GM23338 (cell line): ENCODE measurements at regions not wholly inside any gene's neighbourhood (a gene's known extent, or its start where the extent isn't known, plus 50 kb on each side); places are given as distances from the start of the nearest gene placed in this dataset.

Source experiments
- ATAC-seq: fragments of 200-7000 bp; cut with Tn5 transposase; 3 replicates; pipeline ENCODE4 v1.9.1; 2020
- DNase-seq: peaks from one replicate; pipeline ENCODE4 v3.0.0-alpha.2; 2015; ENCODE audit warnings: low spot score
- H2AFZ ChIP-seq: fragments of 200-600 bp; sonication (generic); 2 replicates; pipeline ENCODE4 v1.8.0; 2016; ENCODE audit warnings: antibody characterized with exemption, mild to moderate bottlenecking, moderate library complexity
- H3F3A ChIP-seq: fragments of 200-600 bp; sonication (generic); replicated peaks from 2 replicates; pipeline ENCODE4 v1.8.0; 2017; ENCODE audit warnings: antibody characterized with exemption, mixed run types, low read depth
- H3K27ac ChIP-seq: fragments of 200-600 bp; sonication (generic); 2 replicates; pipeline ENCODE4 v1.6.1; 2016; ENCODE audit warnings: low read depth
- H3K27me3 ChIP-seq: fragments of 200-600 bp; sonication (generic); 2 replicates; pipeline ENCODE4 v1.8.0; 2016; ENCODE audit warnings: mild to moderate bottlenecking, mixed run types, moderate library complexity; ENCODE audit not compliant: insufficient read depth
- H3K36me3 ChIP-seq: fragments of 200-600 bp; sonication (generic); 2 replicates; pipeline ENCODE4 v1.8.0; 2016; ENCODE audit warnings: mild to moderate bottlenecking; ENCODE audit not compliant: insufficient read depth
- H3K4me1 ChIP-seq: fragments of 200-600 bp; sonication (generic); 2 replicates; pipeline ENCODE4 v1.8.0; 2016; ENCODE audit warnings: mild to moderate bottlenecking, moderate library complexity; ENCODE audit not compliant: insufficient read depth
- H3K4me2 ChIP-seq: fragments of 200-600 bp; sonication (generic); 2 replicates; pipeline ENCODE4 v1.7.1; 2017; ENCODE audit warnings: mixed run types
- H3K4me3 ChIP-seq: fragments of 200-600 bp; sonication (generic); 2 replicates; pipeline ENCODE4 v1.6.1; 2016; ENCODE audit warnings: mixed run types
- H3K79me2 ChIP-seq: fragments of 200-600 bp; sonication (generic); replicated peaks from 2 replicates; pipeline ENCODE4 v1.8.0; 2017; ENCODE audit warnings: mild to moderate bottlenecking; ENCODE audit not compliant: insufficient read depth
- H3K9me2 ChIP-seq: fragments of 200-600 bp; sonication (generic); 2 replicates; pipeline ENCODE4 v1.8.0; 2017; ENCODE audit not compliant: insufficient read depth
- H4K20me1 ChIP-seq: fragments of 200-600 bp; sonication (generic); replicated peaks from 2 replicates; pipeline ENCODE4 v1.8.0; 2017; ENCODE audit warnings: mild to moderate bottlenecking; ENCODE audit not compliant: insufficient read depth
- H3K27ac Mint-ChIP-seq: 2 replicates; pipeline ENCODE4 v1.8.0; 2020; ENCODE audit warnings: inconsistent platforms, mild to moderate bottlenecking, moderate library complexity, mixed read lengths
- H3K27me3 Mint-ChIP-seq: 3 replicates; pipeline ENCODE4 v1.8.0; 2022; ENCODE audit warnings: low read depth, mild to moderate bottlenecking, moderate library complexity, mixed read lengths, inconsistent platforms; ENCODE audit not compliant: insufficient read depth, poor library complexity
- H3K36me3 Mint-ChIP-seq: 3 replicates; pipeline ENCODE4 v1.8.0; 2021; ENCODE audit warnings: low read depth, mild to moderate bottlenecking, inconsistent platforms, moderate library complexity, mixed read lengths
- H3K4me1 Mint-ChIP-seq: 3 replicates; pipeline ENCODE4 v1.8.0; 2020; ENCODE audit warnings: mild to moderate bottlenecking, inconsistent platforms, mixed read lengths
- H3K4me3 Mint-ChIP-seq: 3 replicates; pipeline ENCODE4 v1.8.0; 2021; ENCODE audit warnings: moderate library complexity, mild to moderate bottlenecking, inconsistent platforms, mixed read lengths
- H3K9me3 Mint-ChIP-seq: 3 replicates; pipeline ENCODE4 v1.8.0; 2020; ENCODE audit warnings: moderate library complexity, mild to moderate bottlenecking, inconsistent platforms, mixed read lengths
- CREB1 ChIP-seq: fragments of 250-450 bp; sonication (Bioruptor Pico); IDR thresholded peaks from 2 replicates; pipeline ENCODE4 v1.5.0; 2020; ENCODE audit warnings: low read depth, mild to moderate bottlenecking, moderate library complexity
- EZH2 ChIP-seq: fragments of 200-600 bp; sonication (generic); IDR thresholded peaks from one replicate; pipeline ENCODE4 v1.8.0; 2017; ENCODE audit warnings: antibody characterized with exemption, mild to moderate bottlenecking, low read depth; ENCODE audit not compliant: unreplicated experiment
- EZH2phosphoT487 ChIP-seq: fragments of 200-600 bp; sonication (generic); IDR thresholded peaks from one replicate; pipeline ENCODE4 v1.8.1; 2018; ENCODE audit warnings: antibody characterized with exemption; ENCODE audit not compliant: unreplicated experiment
- JUNB ChIP-seq: IDR thresholded peaks from one replicate; pipeline ENCODE4 v1.6.1; 2016; ENCODE audit warnings: antibody characterized with exemption; ENCODE audit not compliant: unreplicated experiment
- NANOG ChIP-seq: IDR thresholded peaks from 2 replicates; pipeline ENCODE4 v1.6.1; 2016; ENCODE audit warnings: antibody characterized with exemption, borderline replicate concordance
- POLR2AphosphoS5 ChIP-seq: IDR thresholded peaks from 2 replicates; pipeline ENCODE4 v1.6.1; 2016; ENCODE audit warnings: antibody characterized with exemption, low read depth
- STAT1 ChIP-seq: IDR thresholded peaks from one replicate; pipeline ENCODE4 v1.6.1; 2016; ENCODE audit warnings: antibody characterized with exemption; ENCODE audit not compliant: unreplicated experiment
- ZNF114 ChIP-seq: fragments of 250-450 bp; sonication (Bioruptor Pico); IDR thresholded peaks from 2 replicates; pipeline ENCODE4 v1.5.0; 2020; ENCODE audit warnings: mild to moderate bottlenecking, moderate library complexity
- ZNF331 ChIP-seq: fragments of 250-450 bp; sonication (Bioruptor Pico); IDR thresholded peaks from 2 replicates; pipeline ENCODE4 v1.5.0; 2020; ENCODE audit warnings: low read depth, mild to moderate bottlenecking, moderate library complexity
- TF ChIP-seq, protein P1 (sequence below): fragments of 250-450 bp; sonication (Bioruptor Pico); IDR thresholded peaks from 2 replicates; pipeline ENCODE4 v1.5.0; 2020; ENCODE audit warnings: mild to moderate bottlenecking, moderate library complexity
- TF ChIP-seq, protein P2 (sequence below), 2 experiments: fragments of 200-600 bp in 1 of 2; sonication (generic) in 1 of 2; conservative IDR thresholded peaks; 2 replicates each; pipeline versions ENCODE4 v1.5.1 to v1.6.1; 2016 to 2017; ENCODE audit warnings: antibody characterized with exemption in 2 of 2, low read depth in 2 of 2, mild to moderate bottlenecking in 2 of 2, moderate library complexity in 1 of 2
- TF ChIP-seq, protein P3 (sequence below): IDR thresholded peaks from 2 replicates; pipeline ENCODE4 v1.6.1; 2016; ENCODE audit warnings: antibody characterized with exemption
- TF ChIP-seq, protein P4 (sequence below): IDR thresholded peaks from one replicate; pipeline ENCODE4 v1.6.1; 2018; ENCODE audit warnings: antibody characterized with exemption; ENCODE audit not compliant: unreplicated experiment

DNA sequence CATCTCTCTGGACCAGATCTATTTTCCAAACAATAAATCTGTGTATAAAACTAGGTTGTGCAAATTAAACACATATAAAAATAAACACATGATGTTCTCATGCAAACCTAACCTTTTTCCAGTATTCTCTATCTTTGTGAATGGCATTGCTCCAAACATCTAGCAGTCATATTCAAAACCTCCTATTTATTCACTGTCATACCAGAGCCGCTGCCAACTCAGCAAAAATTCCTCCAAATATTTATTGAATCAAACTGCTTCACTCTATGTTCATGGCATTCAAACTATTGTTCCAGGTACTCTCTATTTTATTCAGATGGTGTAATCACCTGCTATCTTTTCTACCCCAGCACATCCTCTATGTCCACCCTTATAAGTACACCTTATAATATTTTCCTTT lies 652.1 kb upstream of the RIOK2 start:
- ATAC-seq (no peak), DNase-seq (no peak)
- no peaks in the 10 kb centered on the region for H3K79me2 ChIP-seq
- H3K36me3 ChIP-seq, result no peaks in the 10 kb centered on the region
- H3K4me1 ChIP-seq, result peaks cover 7% of the 10 kb centered on the region; the same call in 1 of the 2 replicates
- Mint-ChIP-seq H3K27ac (no peak overlapping the region), H3K4me1 (peaks cover 6% of the 10 kb centered on the region; the same call in 2 of the 3 replicates), H3K4me3 (no peak overlapping the region), H3K36me3 (no peaks in the 10 kb centered on the region), H3K9me3 (no peaks in the 10 kb centered on the region), H3K27me3 (no peaks in the 10 kb centered on the region)
- no peak overlapping the region for H3K4me2 ChIP-seq
- no peaks in the 10 kb centered on the region for H4K20me1 ChIP-seq
- H3K9me2 ChIP-seq, result no peaks in the 10 kb centered on the region
- no peak overlapping the region for H3K27ac ChIP-seq
- no peak overlapping the region for H3K4me3 ChIP-seq
- H2AFZ ChIP-seq, result no peak overlapping the region
- no peak for TF ChIP-seq EZH2
- TF ChIP-seq EZH2phosphoT487, result no peak
- TF ChIP-seq, protein P1, sequence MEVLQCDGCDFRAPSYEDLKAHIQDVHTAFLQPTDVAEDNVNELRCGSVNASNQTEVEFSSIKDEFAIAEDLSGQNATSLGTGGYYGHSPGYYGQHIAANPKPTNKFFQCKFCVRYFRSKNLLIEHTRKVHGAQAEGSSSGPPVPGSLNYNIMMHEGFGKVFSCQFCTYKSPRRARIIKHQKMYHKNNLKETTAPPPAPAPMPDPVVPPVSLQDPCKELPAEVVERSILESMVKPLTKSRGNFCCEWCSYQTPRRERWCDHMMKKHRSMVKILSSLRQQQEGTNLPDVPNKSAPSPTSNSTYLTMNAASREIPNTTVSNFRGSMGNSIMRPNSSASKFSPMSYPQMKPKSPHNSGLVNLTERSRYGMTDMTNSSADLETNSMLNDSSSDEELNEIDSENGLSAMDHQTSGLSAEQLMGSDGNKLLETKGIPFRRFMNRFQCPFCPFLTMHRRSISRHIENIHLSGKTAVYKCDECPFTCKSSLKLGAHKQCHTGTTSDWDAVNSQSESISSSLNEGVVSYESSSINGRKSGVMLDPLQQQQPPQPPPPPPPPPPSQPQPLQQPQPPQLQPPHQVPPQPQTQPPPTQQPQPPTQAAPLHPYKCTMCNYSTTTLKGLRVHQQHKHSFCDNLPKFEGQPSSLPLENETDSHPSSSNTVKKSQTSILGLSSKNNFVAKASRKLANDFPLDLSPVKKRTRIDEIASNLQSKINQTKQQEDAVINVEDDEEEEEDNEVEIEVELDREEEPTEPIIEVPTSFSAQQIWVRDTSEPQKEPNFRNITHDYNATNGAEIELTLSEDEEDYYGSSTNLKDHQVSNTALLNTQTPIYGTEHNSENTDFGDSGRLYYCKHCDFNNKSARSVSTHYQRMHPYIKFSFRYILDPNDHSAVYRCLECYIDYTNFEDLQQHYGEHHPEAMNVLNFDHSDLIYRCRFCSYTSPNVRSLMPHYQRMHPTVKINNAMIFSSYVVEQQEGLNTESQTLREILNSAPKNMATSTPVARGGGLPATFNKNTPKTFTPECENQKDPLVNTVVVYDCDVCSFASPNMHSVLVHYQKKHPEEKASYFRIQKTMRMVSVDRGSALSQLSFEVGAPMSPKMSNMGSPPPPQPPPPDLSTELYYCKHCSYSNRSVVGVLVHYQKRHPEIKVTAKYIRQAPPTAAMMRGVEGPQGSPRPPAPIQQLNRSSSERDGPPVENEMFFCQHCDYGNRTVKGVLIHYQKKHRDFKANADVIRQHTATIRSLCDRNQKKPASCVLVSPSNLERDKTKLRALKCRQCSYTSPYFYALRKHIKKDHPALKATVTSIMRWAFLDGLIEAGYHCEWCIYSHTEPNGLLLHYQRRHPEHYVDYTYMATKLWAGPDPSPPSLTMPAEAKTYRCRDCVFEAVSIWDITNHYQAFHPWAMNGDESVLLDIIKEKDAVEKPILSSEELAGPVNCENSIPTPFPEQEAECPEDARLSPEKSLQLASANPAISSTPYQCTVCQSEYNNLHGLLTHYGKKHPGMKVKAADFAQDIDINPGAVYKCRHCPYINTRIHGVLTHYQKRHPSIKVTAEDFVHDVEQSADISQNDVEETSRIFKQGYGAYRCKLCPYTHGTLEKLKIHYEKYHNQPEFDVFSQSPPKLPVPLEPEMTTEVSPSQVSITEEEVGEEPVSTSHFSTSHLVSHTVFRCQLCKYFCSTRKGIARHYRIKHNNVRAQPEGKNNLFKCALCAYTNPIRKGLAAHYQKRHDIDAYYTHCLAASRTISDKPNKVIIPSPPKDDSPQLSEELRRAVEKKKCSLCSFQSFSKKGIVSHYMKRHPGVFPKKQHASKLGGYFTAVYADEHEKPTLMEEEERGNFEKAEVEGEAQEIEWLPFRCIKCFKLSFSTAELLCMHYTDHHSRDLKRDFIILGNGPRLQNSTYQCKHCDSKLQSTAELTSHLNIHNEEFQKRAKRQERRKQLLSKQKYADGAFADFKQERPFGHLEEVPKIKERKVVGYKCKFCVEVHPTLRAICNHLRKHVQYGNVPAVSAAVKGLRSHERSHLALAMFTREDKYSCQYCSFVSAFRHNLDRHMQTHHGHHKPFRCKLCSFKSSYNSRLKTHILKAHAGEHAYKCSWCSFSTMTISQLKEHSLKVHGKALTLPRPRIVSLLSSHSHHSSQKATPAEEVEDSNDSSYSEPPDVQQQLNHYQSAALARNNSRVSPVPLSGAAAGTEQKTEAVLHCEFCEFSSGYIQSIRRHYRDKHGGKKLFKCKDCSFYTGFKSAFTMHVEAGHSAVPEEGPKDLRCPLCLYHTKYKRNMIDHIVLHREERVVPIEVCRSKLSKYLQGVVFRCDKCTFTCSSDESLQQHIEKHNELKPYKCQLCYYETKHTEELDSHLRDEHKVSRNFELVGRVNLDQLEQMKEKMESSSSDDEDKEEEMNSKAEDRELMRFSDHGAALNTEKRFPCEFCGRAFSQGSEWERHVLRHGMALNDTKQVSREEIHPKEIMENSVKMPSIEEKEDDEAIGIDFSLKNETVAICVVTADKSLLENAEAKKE (CRISPR knock-in tag), result no peak
- TF ChIP-seq ZNF331 (CRISPR knock-in tag), result no peak
- TF ChIP-seq, protein P2, sequence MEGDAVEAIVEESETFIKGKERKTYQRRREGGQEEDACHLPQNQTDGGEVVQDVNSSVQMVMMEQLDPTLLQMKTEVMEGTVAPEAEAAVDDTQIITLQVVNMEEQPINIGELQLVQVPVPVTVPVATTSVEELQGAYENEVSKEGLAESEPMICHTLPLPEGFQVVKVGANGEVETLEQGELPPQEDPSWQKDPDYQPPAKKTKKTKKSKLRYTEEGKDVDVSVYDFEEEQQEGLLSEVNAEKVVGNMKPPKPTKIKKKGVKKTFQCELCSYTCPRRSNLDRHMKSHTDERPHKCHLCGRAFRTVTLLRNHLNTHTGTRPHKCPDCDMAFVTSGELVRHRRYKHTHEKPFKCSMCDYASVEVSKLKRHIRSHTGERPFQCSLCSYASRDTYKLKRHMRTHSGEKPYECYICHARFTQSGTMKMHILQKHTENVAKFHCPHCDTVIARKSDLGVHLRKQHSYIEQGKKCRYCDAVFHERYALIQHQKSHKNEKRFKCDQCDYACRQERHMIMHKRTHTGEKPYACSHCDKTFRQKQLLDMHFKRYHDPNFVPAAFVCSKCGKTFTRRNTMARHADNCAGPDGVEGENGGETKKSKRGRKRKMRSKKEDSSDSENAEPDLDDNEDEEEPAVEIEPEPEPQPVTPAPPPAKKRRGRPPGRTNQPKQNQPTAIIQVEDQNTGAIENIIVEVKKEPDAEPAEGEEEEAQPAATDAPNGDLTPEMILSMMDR (conservative IDR thresholded peaks at IDR 0.05; ENCODE audit: low read depth in 2 of 2), result no peak
- TF ChIP-seq ZNF114 (CRISPR knock-in tag), result no peak
- no peak for TF ChIP-seq JUNB
- TF ChIP-seq, protein P3, sequence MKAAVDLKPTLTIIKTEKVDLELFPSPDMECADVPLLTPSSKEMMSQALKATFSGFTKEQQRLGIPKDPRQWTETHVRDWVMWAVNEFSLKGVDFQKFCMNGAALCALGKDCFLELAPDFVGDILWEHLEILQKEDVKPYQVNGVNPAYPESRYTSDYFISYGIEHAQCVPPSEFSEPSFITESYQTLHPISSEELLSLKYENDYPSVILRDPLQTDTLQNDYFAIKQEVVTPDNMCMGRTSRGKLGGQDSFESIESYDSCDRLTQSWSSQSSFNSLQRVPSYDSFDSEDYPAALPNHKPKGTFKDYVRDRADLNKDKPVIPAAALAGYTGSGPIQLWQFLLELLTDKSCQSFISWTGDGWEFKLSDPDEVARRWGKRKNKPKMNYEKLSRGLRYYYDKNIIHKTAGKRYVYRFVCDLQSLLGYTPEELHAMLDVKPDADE, result no peak
- TF ChIP-seq NANOG, result no peak
- no peak for TF ChIP-seq CREB1 (CRISPR knock-in tag)
- TF ChIP-seq, protein P4, sequence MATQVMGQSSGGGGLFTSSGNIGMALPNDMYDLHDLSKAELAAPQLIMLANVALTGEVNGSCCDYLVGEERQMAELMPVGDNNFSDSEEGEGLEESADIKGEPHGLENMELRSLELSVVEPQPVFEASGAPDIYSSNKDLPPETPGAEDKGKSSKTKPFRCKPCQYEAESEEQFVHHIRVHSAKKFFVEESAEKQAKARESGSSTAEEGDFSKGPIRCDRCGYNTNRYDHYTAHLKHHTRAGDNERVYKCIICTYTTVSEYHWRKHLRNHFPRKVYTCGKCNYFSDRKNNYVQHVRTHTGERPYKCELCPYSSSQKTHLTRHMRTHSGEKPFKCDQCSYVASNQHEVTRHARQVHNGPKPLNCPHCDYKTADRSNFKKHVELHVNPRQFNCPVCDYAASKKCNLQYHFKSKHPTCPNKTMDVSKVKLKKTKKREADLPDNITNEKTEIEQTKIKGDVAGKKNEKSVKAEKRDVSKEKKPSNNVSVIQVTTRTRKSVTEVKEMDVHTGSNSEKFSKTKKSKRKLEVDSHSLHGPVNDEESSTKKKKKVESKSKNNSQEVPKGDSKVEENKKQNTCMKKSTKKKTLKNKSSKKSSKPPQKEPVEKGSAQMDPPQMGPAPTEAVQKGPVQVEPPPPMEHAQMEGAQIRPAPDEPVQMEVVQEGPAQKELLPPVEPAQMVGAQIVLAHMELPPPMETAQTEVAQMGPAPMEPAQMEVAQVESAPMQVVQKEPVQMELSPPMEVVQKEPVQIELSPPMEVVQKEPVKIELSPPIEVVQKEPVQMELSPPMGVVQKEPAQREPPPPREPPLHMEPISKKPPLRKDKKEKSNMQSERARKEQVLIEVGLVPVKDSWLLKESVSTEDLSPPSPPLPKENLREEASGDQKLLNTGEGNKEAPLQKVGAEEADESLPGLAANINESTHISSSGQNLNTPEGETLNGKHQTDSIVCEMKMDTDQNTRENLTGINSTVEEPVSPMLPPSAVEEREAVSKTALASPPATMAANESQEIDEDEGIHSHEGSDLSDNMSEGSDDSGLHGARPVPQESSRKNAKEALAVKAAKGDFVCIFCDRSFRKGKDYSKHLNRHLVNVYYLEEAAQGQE, result no peak
- no peak for TF ChIP-seq STAT1
- TF ChIP-seq POLR2AphosphoS5, result no peak
- H3K27me3 ChIP-seq, result no peaks in the 10 kb centered on the region
- no peaks in the 10 kb centered on the region for H3F3A ChIP-seq
